Stimulated activated CD4-positive, alpha-beta T cell treated with anti-CD3 and anti-CD28 coated beads, Interleukin-4, amount 100 ng/mL, for 4 hours (primary cell): ENCODE measurements at regions not wholly inside any gene's neighbourhood (a gene's known extent, or its start where the extent isn't known, plus 50 kb on each side); places are given as distances from the start of the nearest gene placed in this dataset.
"Not testable (repeated sequence)": the region's sequence is repeated elsewhere in the genome, so short reads cannot be mapped to it uniquely, and the experiment has no call there.

ENCODE experiments used
- DNase-seq, 2 experiments: peaks; one replicate each; pipeline ENCODE4 v3.0.0-alpha.2; 2020

DNA sequence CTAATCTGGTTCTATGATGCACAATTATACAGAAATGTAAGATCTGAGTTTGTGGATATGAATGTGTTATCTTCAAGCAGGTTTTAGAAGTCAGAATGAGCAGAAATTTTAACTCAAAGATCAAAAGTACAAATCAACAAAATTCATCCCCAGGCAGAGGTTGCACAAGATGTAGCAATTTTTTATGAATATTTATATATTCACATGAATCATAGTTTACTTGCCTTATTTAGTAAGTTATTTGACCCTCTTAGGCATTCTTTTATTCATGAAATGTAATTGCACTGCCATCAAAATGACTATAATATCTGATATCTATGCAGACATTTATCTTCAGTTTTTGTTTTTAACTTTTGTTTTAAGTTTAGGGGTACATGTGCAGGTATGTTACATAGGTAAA is 103.1 kb upstream of the DAZL start:
- DNase-seq = no peak

DNA sequence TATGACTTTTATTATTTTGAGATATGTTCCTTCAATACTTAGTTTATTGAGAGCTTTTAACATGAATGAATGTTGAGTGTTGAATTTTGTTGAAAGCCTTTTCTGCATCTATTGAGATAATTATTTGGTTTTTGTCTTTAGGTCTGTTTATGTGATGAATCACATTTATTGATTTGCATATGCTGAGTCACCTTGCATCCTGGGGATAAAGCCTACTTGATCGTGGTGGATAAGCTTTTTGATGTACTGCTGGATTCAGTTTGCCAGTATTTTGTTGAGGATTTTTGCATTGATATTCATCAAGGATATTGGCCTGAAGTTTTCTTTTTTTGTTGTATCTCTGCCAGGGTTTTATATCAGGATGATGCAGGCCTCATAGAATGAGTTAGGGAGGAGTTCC is 106.5 kb upstream of the DAZL start:
- not testable (repeated sequence) for DNase-seq

DNA sequence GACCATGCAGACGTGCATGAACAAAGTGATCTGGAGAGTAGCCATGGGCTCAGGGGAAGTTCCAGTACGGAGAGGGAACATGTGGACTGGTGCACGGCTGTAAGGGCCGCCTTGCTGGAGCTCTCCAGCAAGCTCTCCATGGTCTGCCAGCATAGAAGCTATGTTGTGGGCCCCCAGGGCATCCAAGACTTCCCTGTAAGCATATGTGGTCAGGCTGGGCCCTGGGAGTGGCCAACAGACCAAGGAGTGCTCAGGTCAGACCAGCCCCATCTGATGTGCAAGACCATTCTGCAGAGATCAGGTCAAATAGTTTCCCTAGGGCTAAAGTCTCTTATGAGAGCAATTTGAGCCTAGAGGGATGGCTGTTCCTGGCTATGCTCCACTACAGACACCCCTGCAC is 110.1 kb upstream of the DAZL start:
- no peak for DNase-seq

- no peak for DNase-seq
These were observed 114.2 kb upstream of the DAZL start for GRCh38 chr3:16719426-16719825.

- no peak for DNase-seq
These were observed 115.2 kb upstream of the DAZL start for GRCh38 chr3:16720367-16720940.

- DNase-seq = no peak
These were observed 116.3 kb upstream of the DAZL start for GRCh38 chr3:16721494-16721893.

DNA sequence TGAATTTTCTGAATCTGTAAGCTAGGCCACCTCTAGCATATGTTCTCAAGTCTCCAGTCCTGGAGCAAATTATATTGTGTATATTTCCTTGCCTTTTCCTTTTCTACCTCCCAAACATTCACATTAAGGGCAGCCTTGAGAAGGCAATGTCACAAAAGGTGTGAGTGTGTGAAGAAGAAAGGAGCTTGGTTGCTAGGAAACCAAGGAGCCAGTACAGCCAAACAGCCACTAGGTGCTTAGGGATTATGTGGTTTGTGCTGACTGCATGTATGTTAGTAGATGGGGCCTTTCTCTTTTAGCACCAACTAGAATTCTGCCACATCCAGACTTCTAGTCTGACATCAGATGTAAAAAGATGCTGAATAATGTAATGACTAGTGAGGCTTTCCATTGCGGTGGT is 118.8 kb upstream of the DAZL start:
- no peak for DNase-seq

GRCh38 chr3:16724487-16724886 is 119.3 kb upstream of the DAZL start:
- DNase-seq = no peak

DNA sequence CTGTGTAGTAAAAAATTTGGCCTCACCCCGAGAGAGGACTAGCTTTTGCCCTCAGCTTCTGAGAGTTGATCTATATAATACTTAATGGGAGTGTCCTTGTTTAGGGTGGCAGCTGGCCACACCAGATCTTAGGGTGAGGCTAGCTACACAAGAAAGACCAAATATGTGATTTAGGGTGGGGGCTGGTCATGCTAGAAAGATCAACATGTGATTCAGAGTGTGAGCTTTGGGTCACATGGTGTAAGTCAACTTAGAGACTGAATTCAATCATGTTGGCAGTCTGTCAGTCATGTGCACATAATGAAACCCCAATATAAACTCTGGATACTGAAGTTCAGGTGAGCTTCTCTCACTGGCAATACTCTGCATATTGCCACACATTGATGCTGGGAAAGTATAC is 120.7 kb upstream of the DAZL start:
- no peak for DNase-seq

GRCh38 chr3:16728770-16729745 is 123.8 kb upstream of the DAZL start:
- DNase-seq = no peak

- DNase-seq = no peak
These were observed 133.2 kb upstream of the DAZL start for GRCh38 chr3:16738451-16738850.

GRCh38 chr3:16739541-16740105 is 134.4 kb upstream of the DAZL start:
- DNase-seq = no peak

DNA sequence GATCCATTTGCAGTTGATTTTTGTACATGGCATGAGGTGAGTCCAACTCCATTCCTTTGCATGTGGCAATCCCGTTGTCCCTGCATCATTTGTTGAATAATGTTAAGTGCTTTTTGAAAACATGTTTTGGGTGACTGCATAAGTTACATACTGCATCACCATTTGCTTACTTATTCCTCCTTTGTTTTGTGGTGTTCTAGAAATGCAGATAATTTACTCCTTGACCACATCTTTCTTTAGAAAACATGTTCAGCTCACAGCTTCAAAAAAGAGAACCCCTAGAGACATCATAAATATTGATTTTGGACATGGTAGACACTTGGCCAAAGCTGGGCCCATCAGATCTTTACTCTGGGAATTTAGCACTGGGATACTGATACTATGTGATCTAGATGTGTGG is 135.3 kb upstream of the DAZL start:
- DNase-seq = no peak

DNA sequence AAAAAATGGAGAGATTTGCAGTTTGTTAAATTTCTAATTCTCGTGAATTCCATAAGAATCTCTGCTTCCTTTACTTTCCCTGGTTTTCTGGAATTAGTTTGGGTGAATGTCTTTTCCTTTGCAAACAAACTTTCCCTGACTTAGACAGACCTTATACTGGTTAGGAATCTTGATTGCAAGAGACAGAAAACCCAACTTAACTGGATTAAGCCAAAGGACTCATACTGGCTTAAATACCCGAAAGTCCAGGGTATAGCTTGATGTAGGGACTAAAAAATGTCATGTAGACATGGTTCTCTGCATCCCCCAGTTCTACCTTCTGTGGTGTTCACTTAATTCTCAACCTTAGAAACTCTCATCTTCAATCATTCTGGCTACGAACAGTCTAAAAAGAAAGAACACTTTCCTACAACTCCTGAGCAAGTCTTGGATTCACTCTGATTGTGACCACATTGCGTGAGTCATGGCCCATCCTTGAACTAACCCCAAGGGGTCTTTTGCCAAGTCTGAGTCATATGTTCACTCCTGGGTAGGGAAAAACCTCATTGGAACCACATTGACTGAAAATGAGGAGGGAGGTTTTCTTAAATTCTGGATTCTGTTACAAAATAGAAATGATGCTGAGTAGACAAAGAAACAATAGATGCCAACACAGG is 136.0 kb upstream of the DAZL start:
- no peak for DNase-seq

- no peak for DNase-seq
These were observed 136.7 kb upstream of the DAZL start for GRCh38 chr3:16741890-16742289.

DNA sequence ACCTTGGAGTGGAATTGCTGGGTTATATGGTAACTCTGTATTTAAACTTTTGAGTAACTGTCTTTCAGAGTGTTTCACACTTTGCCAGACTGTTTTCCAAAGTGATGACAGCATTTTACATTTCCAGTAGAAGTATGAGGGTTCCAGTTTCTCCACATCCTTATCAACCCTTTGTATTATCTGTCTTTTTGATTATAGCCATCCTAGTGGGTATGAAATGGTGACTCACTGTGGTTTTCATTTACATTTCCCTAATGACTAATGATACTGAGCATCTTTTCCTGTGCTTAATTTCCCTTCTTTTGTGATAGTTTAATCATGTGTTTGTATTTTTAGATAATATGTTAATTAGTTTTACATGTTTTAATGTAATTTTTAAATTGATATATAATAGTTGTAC is 138.1 kb upstream of the DAZL start:
- DNase-seq = no peak

DNA sequence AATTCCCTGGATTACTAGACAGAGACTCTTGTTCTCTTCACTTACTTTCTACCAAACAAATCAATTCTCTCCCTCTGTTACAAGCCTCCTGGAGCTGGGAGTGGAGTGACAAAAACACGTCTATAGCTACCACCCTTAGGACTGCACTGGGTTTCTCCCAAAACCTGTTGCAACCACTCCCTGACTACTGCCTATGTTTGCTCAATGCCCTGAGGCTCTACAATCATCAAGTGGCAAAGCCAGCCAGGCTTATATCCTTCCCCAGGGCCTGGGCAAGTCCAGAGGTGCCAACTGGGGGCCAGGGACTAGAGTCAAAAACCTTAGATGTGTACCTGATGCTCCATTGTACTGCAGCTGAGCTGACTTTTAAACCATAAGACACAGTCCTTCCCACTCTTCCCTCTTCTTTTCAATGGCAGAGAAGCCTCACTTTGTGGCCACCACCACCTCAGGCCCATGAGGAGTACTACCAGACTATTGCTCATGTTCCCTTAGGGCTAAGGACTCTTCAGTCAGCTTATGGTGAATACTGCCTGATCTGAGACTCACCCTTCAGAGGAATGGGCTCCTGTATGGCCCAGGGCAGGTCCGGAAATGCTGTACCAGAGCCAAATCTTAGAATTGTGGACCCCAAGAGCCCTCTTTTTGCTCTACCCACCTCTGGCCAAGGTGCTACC is 125.4 kb upstream of the PLCL2 start:
- no peak for DNase-seq

- DNase-seq = no peak
These were observed 123.2 kb upstream of the PLCL2 start for GRCh38 chr3:16761571-16761970.

- DNase-seq = no peak
These were observed 119.1 kb upstream of the PLCL2 start for GRCh38 chr3:16765661-16766060.

- no peak for DNase-seq
These were observed 117.7 kb upstream of the PLCL2 start for GRCh38 chr3:16767006-16767405.

GRCh38 chr3:16768014-16768413 is 116.7 kb upstream of the PLCL2 start:
- no peak for DNase-seq

GRCh38 chr3:16768956-16769355 is 115.8 kb upstream of the PLCL2 start:
- DNase-seq = no peak

- DNase-seq = no peak
These were observed 115.2 kb upstream of the PLCL2 start for GRCh38 chr3:16769525-16769924.
